ENCODE measurements at regions not wholly inside any gene's neighbourhood (a gene's known extent, or its start where the extent isn't known, plus 50 kb on each side); places are given as distances from the start of the nearest gene placed in this dataset.

DNA sequence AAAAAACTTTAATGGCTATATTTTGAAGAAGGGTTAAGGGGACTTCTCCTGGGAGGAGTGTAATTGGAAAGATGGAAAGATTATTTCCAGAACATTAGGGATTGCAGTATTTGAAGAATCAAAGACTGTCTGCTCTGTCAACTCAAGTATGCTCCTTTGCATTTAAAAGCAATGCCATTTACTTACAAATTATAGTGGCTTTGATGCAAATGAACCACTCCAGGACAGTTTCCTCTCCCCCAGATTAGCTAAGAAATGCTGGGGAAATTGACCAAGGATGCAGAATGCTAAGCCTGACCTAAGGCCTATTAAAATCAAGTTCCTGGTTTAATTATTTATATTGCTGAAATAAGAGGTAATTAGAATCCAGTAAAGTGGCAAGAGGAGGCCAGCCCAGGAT, 110.5 kb upstream of the CAMK1G start:
- no peak overlapping the region for H3K27ac ChIP-seq
- TF ChIP-seq, protein P1, sequence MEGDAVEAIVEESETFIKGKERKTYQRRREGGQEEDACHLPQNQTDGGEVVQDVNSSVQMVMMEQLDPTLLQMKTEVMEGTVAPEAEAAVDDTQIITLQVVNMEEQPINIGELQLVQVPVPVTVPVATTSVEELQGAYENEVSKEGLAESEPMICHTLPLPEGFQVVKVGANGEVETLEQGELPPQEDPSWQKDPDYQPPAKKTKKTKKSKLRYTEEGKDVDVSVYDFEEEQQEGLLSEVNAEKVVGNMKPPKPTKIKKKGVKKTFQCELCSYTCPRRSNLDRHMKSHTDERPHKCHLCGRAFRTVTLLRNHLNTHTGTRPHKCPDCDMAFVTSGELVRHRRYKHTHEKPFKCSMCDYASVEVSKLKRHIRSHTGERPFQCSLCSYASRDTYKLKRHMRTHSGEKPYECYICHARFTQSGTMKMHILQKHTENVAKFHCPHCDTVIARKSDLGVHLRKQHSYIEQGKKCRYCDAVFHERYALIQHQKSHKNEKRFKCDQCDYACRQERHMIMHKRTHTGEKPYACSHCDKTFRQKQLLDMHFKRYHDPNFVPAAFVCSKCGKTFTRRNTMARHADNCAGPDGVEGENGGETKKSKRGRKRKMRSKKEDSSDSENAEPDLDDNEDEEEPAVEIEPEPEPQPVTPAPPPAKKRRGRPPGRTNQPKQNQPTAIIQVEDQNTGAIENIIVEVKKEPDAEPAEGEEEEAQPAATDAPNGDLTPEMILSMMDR (conservative IDR thresholded peaks at IDR 0.05), result no peak

DNA sequence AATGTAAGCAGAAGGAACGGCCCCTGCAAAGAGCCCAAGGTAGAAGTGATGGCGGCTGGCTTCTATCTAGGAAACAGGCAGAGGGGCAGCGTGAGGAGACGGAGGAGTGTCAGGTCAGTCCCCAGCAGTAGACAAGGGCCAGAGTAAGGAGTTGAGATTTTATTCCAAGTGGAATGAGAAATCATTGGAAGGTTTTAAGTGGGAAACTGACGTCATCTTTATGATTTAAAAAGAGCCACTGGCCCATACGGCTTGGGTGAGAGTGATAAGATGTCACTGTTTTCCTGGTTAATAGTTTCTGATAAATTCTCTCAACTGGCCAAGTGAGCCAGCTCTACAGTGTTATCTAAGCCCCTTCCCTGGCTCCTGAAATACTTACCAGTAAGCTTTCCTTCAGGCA, 103.2 kb upstream of the CAMK1G start:
- no peak overlapping the region for H3K27ac ChIP-seq
- TF ChIP-seq, protein P1 (conservative IDR thresholded peaks at IDR 0.05), result no peak

DNA sequence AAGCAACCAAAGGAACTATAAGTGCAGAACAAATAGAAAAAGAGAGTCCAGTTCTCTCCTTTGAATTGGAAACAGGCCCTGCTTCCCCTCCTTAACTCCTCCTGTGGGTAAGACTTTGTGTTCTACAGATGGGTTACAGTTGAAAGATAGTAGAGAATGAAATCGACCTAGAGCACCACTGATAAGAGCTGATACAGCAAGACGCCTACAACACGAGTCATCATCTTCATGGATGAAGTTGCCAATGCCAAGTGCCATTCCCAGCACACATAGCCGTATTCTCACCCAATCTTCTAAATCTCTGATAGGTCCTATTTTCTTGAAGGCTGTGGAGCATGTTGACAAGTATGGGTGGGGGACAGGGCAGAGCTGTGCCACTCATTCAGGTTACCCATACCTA, 99.8 kb upstream of the CAMK1G start:
- TF ChIP-seq, protein P1 (conservative IDR thresholded peaks at IDR 0.05), result no peak
- no peak overlapping the region for H3K27ac ChIP-seq

DNA sequence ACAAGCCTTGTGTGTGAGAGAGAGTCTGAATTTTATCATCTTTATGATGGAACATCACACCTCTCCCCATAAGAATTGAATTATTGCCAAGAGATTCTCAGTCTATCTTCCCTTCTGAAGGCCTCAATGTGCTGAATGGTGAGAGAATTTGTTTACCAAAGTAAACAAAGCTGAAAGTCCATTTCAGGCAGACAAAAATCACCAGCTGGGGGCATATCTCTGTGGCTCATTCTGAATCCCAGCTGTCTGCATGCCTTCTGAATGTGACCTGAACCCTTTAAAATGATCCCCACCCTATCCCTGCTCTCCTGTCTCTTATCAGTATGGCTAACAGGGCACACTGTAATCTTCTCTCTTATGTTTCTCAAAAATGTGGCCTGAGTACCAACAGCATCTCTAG, 99.1 kb upstream of the CAMK1G start:
- no peak overlapping the region for H3K27ac ChIP-seq
- TF ChIP-seq, protein P1 (conservative IDR thresholded peaks at IDR 0.05), result no peak

GRCh38 chr1:209485167-209485566, 98.3 kb upstream of the CAMK1G start:
- H3K27ac ChIP-seq, result no peak overlapping the region
- TF ChIP-seq, protein P1 (conservative IDR thresholded peaks at IDR 0.05), result no peak

DNA sequence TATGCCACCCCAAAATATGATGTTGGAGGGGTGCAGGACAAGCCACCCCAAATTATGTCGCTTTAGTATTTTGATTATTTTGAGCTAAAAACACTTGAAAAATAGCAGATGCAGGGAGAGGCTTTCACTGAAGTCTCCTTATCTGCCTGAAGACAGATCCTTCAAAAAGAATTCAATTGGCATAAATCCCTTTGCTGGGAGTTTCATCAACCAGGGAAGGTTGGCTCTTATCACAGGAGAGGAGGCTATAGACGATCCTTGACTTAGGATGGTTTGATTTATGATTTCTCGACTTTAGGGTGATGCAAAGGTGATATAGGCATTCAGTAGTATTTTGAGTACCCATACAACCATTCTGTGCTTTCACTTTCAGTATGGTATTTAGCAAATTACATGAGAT, 97.8 kb upstream of the CAMK1G start:
- TF ChIP-seq, protein P1 (conservative IDR thresholded peaks at IDR 0.05), result no peak
- H3K27ac ChIP-seq, result no peak overlapping the region

GRCh38 chr1:209486861-209487593, 96.5 kb upstream of the CAMK1G start:
- TF ChIP-seq, protein P1 (conservative IDR thresholded peaks at IDR 0.05), result no peak

More at GRCh38 chr1:209486861-209487593, 96.5 kb upstream of the CAMK1G start:
- H3K27ac ChIP-seq, result no peak overlapping the region
